Osteoblast (primary cell): ENCODE measurements at regions not wholly inside any gene's neighbourhood (a gene's known extent, or its start where the extent isn't known, plus 50 kb on each side); places are given as distances from the start of the nearest gene placed in this dataset.

ENCODE experiments used
- DNase-seq: peaks from one replicate; pipeline ENCODE4 v3.0.0; 2011; ENCODE audit warnings: low spot score, mixed read lengths; ENCODE audit not compliant: insufficient read length; ENCODE audit errors: missing footprints
- H2AFZ ChIP-seq: 2 replicates; pipeline ENCODE4 v1.6.0; 2011; ENCODE audit warnings: mild to moderate bottlenecking, low read length
- H3K27ac ChIP-seq: 2 replicates; pipeline ENCODE4 v1.5.1; 2011; ENCODE audit warnings: mild to moderate bottlenecking, low read depth, low read length, moderate library complexity
- H3K27me3 ChIP-seq: 2 replicates; pipeline ENCODE4 v1.6.0; 2012; ENCODE audit warnings: mild to moderate bottlenecking, control low read depth, inconsistent platforms, low read length, moderate library complexity; ENCODE audit not compliant: insufficient read depth
- H3K36me3 ChIP-seq: 2 replicates; pipeline ENCODE4 v1.5.1; 2011; ENCODE audit warnings: mild to moderate bottlenecking, low read length, control low read depth, moderate library complexity; ENCODE audit not compliant: insufficient read depth
- H3K4me1 ChIP-seq: 2 replicates; pipeline ENCODE4 v1.5.1; 2011; ENCODE audit warnings: mild to moderate bottlenecking, low read length, control low read depth, moderate library complexity; ENCODE audit not compliant: insufficient read depth
- H3K4me2 ChIP-seq: 2 replicates; pipeline ENCODE4 v1.6.0; 2011; ENCODE audit warnings: mild to moderate bottlenecking, low read length; ENCODE audit not compliant: insufficient read depth
- H3K4me3 ChIP-seq: fragments of 200-600 bp; sonication (generic); 3 replicates; pipeline ENCODE4 v1.5.1; 2012; ENCODE audit warnings: mild to moderate bottlenecking, low read length, inconsistent platforms; ENCODE audit not compliant: insufficient read depth
- H3K79me2 ChIP-seq: 2 replicates; pipeline ENCODE4 v1.6.0; 2012; ENCODE audit warnings: mild to moderate bottlenecking, low read length, control low read depth, inconsistent platforms; ENCODE audit not compliant: insufficient read depth
- H3K9me3 ChIP-seq: 2 replicates; pipeline ENCODE4 v1.5.1; 2011; ENCODE audit warnings: low read depth, low read length, control low read depth
- H4K20me1 ChIP-seq: 2 replicates; pipeline ENCODE4 v1.6.0; 2012; ENCODE audit warnings: mild to moderate bottlenecking, low read length, control low read depth; ENCODE audit not compliant: insufficient read depth
- TF ChIP-seq, protein P1 (sequence below): IDR thresholded peaks from 2 replicates; pipeline ENCODE4 v1.5.1; 2011; ENCODE audit warnings: mild to moderate bottlenecking, low read depth, low read length, moderate library complexity; ENCODE audit errors: extremely low read depth

DNA sequence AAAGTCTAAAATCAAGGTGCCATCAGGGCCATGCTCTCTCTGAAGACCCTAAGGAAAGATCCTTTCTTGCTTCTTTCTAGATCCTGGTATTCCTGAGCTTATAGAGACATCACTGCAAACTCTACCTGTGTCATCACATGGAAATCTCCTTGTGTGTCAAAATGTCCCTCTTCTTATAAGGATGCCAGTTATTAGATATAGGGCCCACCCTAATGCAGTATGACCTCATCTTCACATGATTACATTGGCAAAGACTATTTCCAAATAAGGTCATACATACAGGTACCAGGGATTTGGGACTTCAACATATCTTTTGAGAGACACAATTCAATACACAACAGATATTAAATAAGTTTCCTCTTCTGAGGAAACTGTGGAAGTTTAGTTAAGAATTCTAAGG lies 123.9 kb downstream of the UNC5CL start:
- H3K27me3 ChIP-seq = peaks cover 23% of the 10 kb centered on the region
- no peak overlapping the region for H2AFZ ChIP-seq
- H3K27ac ChIP-seq = no peak overlapping the region
- TF ChIP-seq, protein P1, sequence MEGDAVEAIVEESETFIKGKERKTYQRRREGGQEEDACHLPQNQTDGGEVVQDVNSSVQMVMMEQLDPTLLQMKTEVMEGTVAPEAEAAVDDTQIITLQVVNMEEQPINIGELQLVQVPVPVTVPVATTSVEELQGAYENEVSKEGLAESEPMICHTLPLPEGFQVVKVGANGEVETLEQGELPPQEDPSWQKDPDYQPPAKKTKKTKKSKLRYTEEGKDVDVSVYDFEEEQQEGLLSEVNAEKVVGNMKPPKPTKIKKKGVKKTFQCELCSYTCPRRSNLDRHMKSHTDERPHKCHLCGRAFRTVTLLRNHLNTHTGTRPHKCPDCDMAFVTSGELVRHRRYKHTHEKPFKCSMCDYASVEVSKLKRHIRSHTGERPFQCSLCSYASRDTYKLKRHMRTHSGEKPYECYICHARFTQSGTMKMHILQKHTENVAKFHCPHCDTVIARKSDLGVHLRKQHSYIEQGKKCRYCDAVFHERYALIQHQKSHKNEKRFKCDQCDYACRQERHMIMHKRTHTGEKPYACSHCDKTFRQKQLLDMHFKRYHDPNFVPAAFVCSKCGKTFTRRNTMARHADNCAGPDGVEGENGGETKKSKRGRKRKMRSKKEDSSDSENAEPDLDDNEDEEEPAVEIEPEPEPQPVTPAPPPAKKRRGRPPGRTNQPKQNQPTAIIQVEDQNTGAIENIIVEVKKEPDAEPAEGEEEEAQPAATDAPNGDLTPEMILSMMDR = no peak
- DNase-seq = no peak
- H3K4me1 ChIP-seq = no peaks in the 10 kb centered on the region
- no peaks in the 10 kb centered on the region for H4K20me1 ChIP-seq
- H3K9me3 ChIP-seq = no peaks in the 10 kb centered on the region
- H3K79me2 ChIP-seq = no peaks in the 10 kb centered on the region
- no peak overlapping the region for H3K4me3 ChIP-seq
- H3K36me3 ChIP-seq = no peaks in the 10 kb centered on the region
- no peak overlapping the region for H3K4me2 ChIP-seq

DNA sequence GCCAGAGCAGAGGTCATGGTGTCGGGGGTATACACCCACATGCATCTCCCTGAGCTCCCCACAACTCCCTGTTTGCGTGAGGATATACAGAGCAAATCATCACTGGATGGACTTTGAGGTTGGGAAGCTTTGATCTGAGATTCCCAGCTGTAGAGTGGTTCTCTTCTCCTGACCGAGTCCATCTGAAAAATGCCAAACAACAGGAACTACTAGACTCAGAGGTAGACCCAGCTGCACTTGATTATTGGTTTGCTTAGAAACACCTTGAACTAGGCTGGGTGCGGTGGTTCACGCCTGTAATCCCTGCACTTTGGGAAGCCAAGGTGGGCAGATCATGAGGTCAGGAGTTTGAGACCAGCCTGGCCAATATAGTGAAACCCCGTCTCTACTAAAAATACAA lies 125.0 kb downstream of the UNC5CL start:
- no peak for DNase-seq

DNA sequence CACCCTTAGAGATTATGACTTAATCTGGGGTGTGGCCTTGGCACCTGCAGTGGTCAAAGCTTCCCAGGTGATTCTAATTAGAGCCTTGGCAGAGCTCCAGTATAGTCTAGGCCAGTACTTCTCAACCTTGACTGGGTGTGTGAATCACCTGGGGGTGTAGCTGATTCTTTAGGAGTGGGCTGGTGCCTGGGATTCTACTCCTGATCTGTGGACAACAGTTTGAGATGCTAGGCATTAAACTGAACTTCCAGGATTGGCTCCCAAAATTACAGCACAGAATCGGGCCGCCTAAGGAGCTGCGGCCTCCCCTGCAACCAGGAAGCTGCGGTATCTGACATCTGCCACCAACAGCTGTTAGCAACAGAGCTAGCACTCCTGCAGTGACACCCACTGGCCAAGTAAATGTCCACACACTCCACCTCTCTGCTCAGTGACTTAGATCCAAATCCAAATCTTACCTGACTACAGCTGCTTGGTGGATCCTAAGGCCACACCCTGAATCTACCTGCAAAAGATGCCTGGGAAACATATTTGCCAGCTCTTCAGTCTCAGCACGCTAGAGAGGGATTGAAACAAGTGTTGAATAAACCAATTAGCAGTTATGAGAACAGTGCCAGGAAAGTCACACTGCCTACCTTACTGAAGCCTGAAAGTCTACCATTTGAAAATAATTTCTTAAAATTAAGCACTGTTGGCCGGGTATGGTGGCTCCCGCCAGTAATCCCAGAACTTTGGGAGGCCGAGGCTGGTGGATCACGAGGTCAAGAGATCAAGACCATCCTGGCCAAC lies 126.7 kb downstream of the UNC5CL start:
- Histone ChIP-seq H3K27me3 (peaks cover 11% of the 10 kb centered on the region), H4K20me1 (no peaks in the 10 kb centered on the region), H2AFZ (no peak overlapping the region), H3K9me3 (no peaks in the 10 kb centered on the region), H3K4me1 (no peaks in the 10 kb centered on the region), H3K79me2 (no peaks in the 10 kb centered on the region), H3K4me2 (no peak overlapping the region), H3K4me3 (no peak overlapping the region), H3K36me3 (no peaks in the 10 kb centered on the region), H3K27ac (no peak overlapping the region)
- TF ChIP-seq, protein P1 = peak; percentile 36
- DNase-seq = no peak

More for the DNA sequence above, 125.0 kb downstream of the UNC5CL start:
- H3K4me1 ChIP-seq = no peaks in the 10 kb centered on the region
- H2AFZ ChIP-seq = no peak overlapping the region
- no peak overlapping the region for H3K4me2 ChIP-seq
- TF ChIP-seq, protein P1 = no peak
- no peak overlapping the region for H3K4me3 ChIP-seq
- peaks cover 18% of the 10 kb centered on the region for H3K27me3 ChIP-seq
- H3K36me3 ChIP-seq = no peaks in the 10 kb centered on the region
- H3K27ac ChIP-seq = no peak overlapping the region
- no peaks in the 10 kb centered on the region for H3K79me2 ChIP-seq
- H3K9me3 ChIP-seq = no peaks in the 10 kb centered on the region
- no peaks in the 10 kb centered on the region for H4K20me1 ChIP-seq

DNA sequence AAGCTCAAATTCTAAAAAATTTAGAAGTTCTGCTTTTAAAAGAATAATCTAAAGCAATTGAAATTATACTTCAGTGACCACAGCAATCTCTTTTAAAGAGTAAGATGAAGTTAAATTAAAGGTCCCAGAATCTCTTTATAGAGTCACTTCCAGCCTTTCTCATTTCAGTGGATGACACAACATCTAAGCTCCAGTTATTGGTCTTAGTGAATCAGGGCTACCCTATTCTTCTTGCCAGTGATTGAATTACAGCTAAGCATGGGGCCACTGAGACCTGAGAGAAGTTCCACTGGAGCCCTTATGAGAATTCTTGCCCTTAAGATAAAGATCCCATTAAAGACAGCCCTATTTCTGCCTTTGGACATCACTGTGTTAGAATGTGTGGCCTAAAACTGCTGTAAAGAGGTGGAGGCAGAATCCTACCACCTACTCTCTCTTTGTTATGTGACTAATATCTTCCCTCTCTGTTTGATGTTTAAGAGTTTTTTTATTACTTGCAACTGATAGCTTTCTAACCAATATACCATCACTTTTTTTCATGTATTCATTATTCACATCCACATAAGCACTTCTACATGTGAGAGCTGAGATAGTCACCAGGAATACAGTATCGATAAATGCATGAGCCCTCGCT lies 128.6 kb downstream of the UNC5CL start:
- no peak for DNase-seq
- Histone ChIP-seq H2AFZ (no peak overlapping the region), H3K27ac (no peak overlapping the region), H3K4me3 (no peak overlapping the region), H3K4me1 (no peaks in the 10 kb centered on the region), H3K36me3 (no peaks in the 10 kb centered on the region), H4K20me1 (no peaks in the 10 kb centered on the region), H3K9me3 (no peaks in the 10 kb centered on the region), H3K4me2 (no peak overlapping the region), H3K79me2 (no peaks in the 10 kb centered on the region), H3K27me3 (peaks cover 5% of the 10 kb centered on the region)
- TF ChIP-seq, protein P1 = no peak
